SU-DHL-6 (cell line): ENCODE measurements at regions not wholly inside any gene's neighbourhood (a gene's known extent, or its start where the extent isn't known, plus 50 kb on each side); places are given as distances from the start of the nearest gene placed in this dataset.

Source experiments
- CTCF ChIP-seq: fragments of 200-600 bp; sonication (generic); IDR thresholded peaks from one replicate; pipeline ENCODE4 v1.5.1; 2017; ENCODE audit warnings: antibody characterized with exemption, mild to moderate bottlenecking, low read length, moderate library complexity; ENCODE audit not compliant: insufficient read depth, poor library complexity, severe bottlenecking
- EZH2phosphoT487 ChIP-seq: fragments of 200-600 bp; sonication (generic), shearing (Covaris generic); conservative IDR thresholded peaks from 2 replicates; pipeline ENCODE4 v1.6.1; 2018; ENCODE audit warnings: mild to moderate bottlenecking, antibody characterized with exemption, low read length, moderate library complexity, mixed read lengths

GRCh38 chr6:25124216-25124715 is 154.9 kb upstream of the CARMIL1 start:
- TF ChIP-seq CTCF: no peak
- TF ChIP-seq EZH2phosphoT487: no peak
